A549 (cell line): ENCODE measurements at regions not wholly inside any gene's neighbourhood (a gene's known extent, or its start where the extent isn't known, plus 50 kb on each side); places are given as distances from the start of the nearest gene placed in this dataset.

Experiments
- ATAC-seq, 2 experiments: fragments of 200-7000 bp in 1 of 2; fragments of >200 bp in 1 of 2; cut with Nextera tagmentation in 1 of 2; cut with Tn5 transposase in 1 of 2; 3 replicates each; pipeline versions ENCODE4 v1.8.0 to v1.9.1; 2018 to 2020; ENCODE audit warnings: mild to moderate bottlenecking in 1 of 2, moderate library complexity in 1 of 2
- CTCF ChIA-PET: fragments of 300-600 bp; sonication (Branson Sonifier 250); formaldehyde crosslinking; extraction: SDS; loops from one replicate; lab custom pipeline; 2021; ENCODE audit warnings: antibody characterized with exemption, inconsistent platforms; lab: Yijun Ruan, JAX
- POLR2A ChIA-PET: fragments of 350-600 bp; formaldehyde crosslinking; extraction: SDS; loops from one replicate; lab custom pipeline; 2021; ENCODE audit warnings: antibody characterized with exemption, inconsistent platforms; lab: Yijun Ruan, JAX
- DNase-seq, 2 experiments: peaks; one replicate each; pipeline versions ENCODE4 v3.0.0 to v3.0.0-alpha.2; 2011 to 2016; ENCODE audit warnings: low read depth in 1 of 2, low spot score in 1 of 2
- FAIRE-seq: peaks from 2 replicates; lab custom pipeline; 2011; peaks lifted over from hg19 to GRCh38; lab: Jason Lieb, UNC
- H3K27ac ChIP-seq, 2 experiments: fragments of >200 bp; sonication (Bioruptor Twin); formaldehyde crosslinking; 3 replicates each; pipeline ENCODE4 v1.5.1; 2016 to 2017
- H3K4me1 ChIP-seq: fragments of >200 bp; sonication (Bioruptor Twin); formaldehyde crosslinking; 3 replicates; pipeline ENCODE4 v1.6.1; 2016
- H3K4me2 ChIP-seq: fragments of >200 bp; sonication (Bioruptor Twin); formaldehyde crosslinking; 3 replicates; pipeline ENCODE4 v1.6.1; 2016
- H3K4me3 ChIP-seq: fragments of >200 bp; sonication (Bioruptor Twin); formaldehyde crosslinking; 3 replicates; pipeline ENCODE4 v1.5.1; 2016
- H3K9me3 ChIP-seq: fragments of >200 bp; sonication (Bioruptor Twin); formaldehyde crosslinking; 3 replicates; pipeline ENCODE4 v1.6.1; 2016
- CBX8 ChIP-seq: fragments of 200-600 bp; sonication (generic); IDR thresholded peaks from 2 replicates; pipeline ENCODE4 v1.6.1; 2016
- CEBPB ChIP-seq, 2 experiments: fragments of >200 bp in 1 of 2; sonication (Bioruptor Twin) in 1 of 2; formaldehyde crosslinking in 1 of 2; IDR thresholded peaks; 2 replicates each; pipeline ENCODE4 v1.6.1; 2012 to 2016
- CHD2 ChIP-seq: fragments of 150-350 bp; IDR thresholded peaks from 2 replicates; pipeline ENCODE4 v1.6.1; 2014; ENCODE audit warnings: low read length; ENCODE audit not compliant: partially characterized antibody
- CHD4 ChIP-seq: fragments of 200-600 bp; sonication (generic); IDR thresholded peaks from 2 replicates; pipeline ENCODE4 v1.6.1; 2016; ENCODE audit warnings: antibody characterized with exemption, mild to moderate bottlenecking, borderline replicate concordance
- ESRRA ChIP-seq: fragments of 150-350 bp; IDR thresholded peaks from 2 replicates; pipeline ENCODE4 v1.6.1; 2014; ENCODE audit warnings: mild to moderate bottlenecking, low read length, borderline replicate concordance
- FOSL2 ChIP-seq, 2 experiments: fragments of 450-650 bp in 1 of 2; fragments of >200 bp in 1 of 2; sonication (Bioruptor Twin) in 1 of 2; formaldehyde crosslinking; IDR thresholded peaks; 2 replicates each; pipeline versions ENCODE4 v1.5.0 to v1.6.1; 2016 to 2020; ENCODE audit warnings: mild to moderate bottlenecking in 1 of 2, moderate library complexity in 1 of 2
- HDAC2 ChIP-seq: fragments of 200-600 bp; sonication (generic); IDR thresholded peaks from 2 replicates; pipeline ENCODE4 v1.6.1; 2016
- HEYL ChIP-seq: fragments of 250-450 bp; sonication (Bioruptor Pico); IDR thresholded peaks from 2 replicates; pipeline ENCODE4 v1.8.0; 2021; ENCODE audit warnings: mild to moderate bottlenecking, moderate library complexity
- HMGXB4 ChIP-seq: fragments of 250-450 bp; sonication (Bioruptor Pico); IDR thresholded peaks from 2 replicates; pipeline ENCODE4 v1.5.0; 2021; ENCODE audit warnings: mild to moderate bottlenecking, moderate library complexity, borderline replicate concordance
- HOXB13 ChIP-seq: fragments of 250-450 bp; sonication (Bioruptor Pico); IDR thresholded peaks from 2 replicates; pipeline ENCODE4 v1.5.0; 2020; ENCODE audit warnings: low read depth, mild to moderate bottlenecking, moderate library complexity
- HOXB5 ChIP-seq: fragments of 250-450 bp; sonication (Bioruptor Pico); IDR thresholded peaks from 2 replicates; pipeline ENCODE4 v1.5.0; 2020; ENCODE audit warnings: mild to moderate bottlenecking, moderate library complexity
- JUN ChIP-seq, 2 experiments: fragments of >200 bp; sonication (Bioruptor Twin); formaldehyde crosslinking; IDR thresholded peaks; 2 replicates in 1 of 2; 3 replicates in 1 of 2; pipeline ENCODE4 v1.6.1; 2016 to 2017
- JUNB ChIP-seq: fragments of >200 bp; sonication (Bioruptor Twin); formaldehyde crosslinking; IDR thresholded peaks from 2 replicates; pipeline ENCODE4 v1.6.1; 2016
- KDM1A ChIP-seq: fragments of 200-600 bp; sonication (generic); IDR thresholded peaks from 2 replicates; pipeline ENCODE4 v1.6.1; 2016; ENCODE audit warnings: low read depth, mild to moderate bottlenecking
- MAFK ChIP-seq: fragments of 450-650 bp; IDR thresholded peaks from 2 replicates; pipeline ENCODE4 v1.6.1; 2014; ENCODE audit not compliant: partially characterized antibody
- MAX ChIP-seq: IDR thresholded peaks from 2 replicates; pipeline ENCODE4 v1.6.1; 2012
- MAZ ChIP-seq: fragments of 150-350 bp; IDR thresholded peaks from 2 replicates; pipeline ENCODE4 v1.6.1; 2014; ENCODE audit warnings: antibody characterized with exemption, low read depth, low read length, borderline replicate concordance
- NFE2L2 ChIP-seq: fragments of 150-350 bp; conservative IDR thresholded peaks from 2 replicates; pipeline ENCODE4 v1.6.1; 2014; ENCODE audit warnings: low read length
- NPAS2 ChIP-seq: fragments of 250-450 bp; sonication (Bioruptor Pico); IDR thresholded peaks from 2 replicates; pipeline ENCODE4 v1.8.0; 2022; ENCODE audit warnings: mild to moderate bottlenecking, moderate library complexity, borderline replicate concordance
- PBX3 ChIP-seq: IDR thresholded peaks from 2 replicates; pipeline ENCODE4 v1.6.1; 2012
- POLR2A ChIP-seq: IDR thresholded peaks from 2 replicates; pipeline ENCODE4 v1.6.1; 2012; ENCODE audit warnings: mild to moderate bottlenecking, low read length
- REST ChIP-seq: fragments of 200-600 bp; sonication (generic); IDR thresholded peaks from 2 replicates; pipeline ENCODE4 v1.6.1; 2016; ENCODE audit warnings: antibody characterized with exemption, mild to moderate bottlenecking, moderate library complexity
- SMC3 ChIP-seq: fragments of >200 bp; sonication (Bioruptor Twin); formaldehyde crosslinking; IDR thresholded peaks from 3 replicates; pipeline ENCODE4 v1.6.1; 2018; ENCODE audit warnings: inconsistent platforms
- TFCP2L1 ChIP-seq: fragments of 250-450 bp; sonication (Bioruptor Pico); IDR thresholded peaks from 2 replicates; pipeline ENCODE4 v1.5.0; 2021; ENCODE audit warnings: mild to moderate bottlenecking
- WGBS: methylation state at CpG from one replicate; pipeline ENCODE4 v1.1.6; 2017; ENCODE audit errors: missing lambda C conversion rate; 5-methylcytosine and 5-hydroxymethylcytosine counted together

- ATAC-seq (no peak), FAIRE-seq (no peak), DNase-seq (no peak)
- CTCF ChIA-PET, result no interaction called here
- POLR2A ChIA-PET, result no interaction called here
- WGBS, result 59% methylated on average over 4 of the region's 4 CpGs
- Histone ChIP-seq H3K9me3 (no peaks in the 10 kb centered on the region), H3K4me1 (0 out of 3 replicates have a peak, but pooled peaks cover 3% of the 10 kb centered on the region), H3K4me2 (no peak overlapping the region), H3K27ac (no peak overlapping the region), H3K4me3 (no peak overlapping the region)
- no peak for TF ChIP-seq MAZ
- no peak for TF ChIP-seq HOXB5 (CRISPR knock-in tag)
- no peak for TF ChIP-seq JUN (IDR thresholded peaks at IDR 0.05)
- no peak for TF ChIP-seq FOSL2 (IDR thresholded peaks at IDR 0.05)
- no peak for TF ChIP-seq FOSL2 (CRISPR knock-in tag; IDR thresholded peaks at IDR 0.05)
- TF ChIP-seq POLR2A, result no peak
- TF ChIP-seq HEYL (CRISPR knock-in tag), result no peak
- TF ChIP-seq PBX3, result no peak
- TF ChIP-seq HOXB13, result no peak
- no peak for TF ChIP-seq MAX
- no peak for TF ChIP-seq SMC3
These were observed 286.0 kb downstream of the HLX start for GRCh38 chr1:221164951-221165838.

GRCh38 chr1:221165839-221166500 lies 286.7 kb downstream of the HLX start:
- Histone ChIP-seq H3K27ac (no peak overlapping the region), H3K4me3 (no peak overlapping the region), H3K9me3 (no peaks in the 10 kb centered on the region), H3K4me1 (0 out of 3 replicates have a peak, but pooled peaks cover 3% of the 10 kb centered on the region), H3K4me2 (no peak overlapping the region)
- TF ChIP-seq HOXB13, result no peak
- no peak for TF ChIP-seq CHD2
- TF ChIP-seq HDAC2, result no peak
- no peak for TF ChIP-seq KDM1A
- CTCF ChIA-PET, result no interaction called here
- ATAC-seq, result no peak
- POLR2A ChIA-PET, result no interaction called here
- DNase-seq, result no peak
- FAIRE-seq, result no peak
- WGBS, result 64% methylated on average over 7 of the region's 7 CpGs

GRCh38 chr1:221166559-221167318 lies 287.5 kb downstream of the HLX start:
- FAIRE-seq (no peak), DNase-seq (no peak), ATAC-seq (no peak)
- Histone ChIP-seq H3K9me3 (no peaks in the 10 kb centered on the region), H3K4me1 (0 out of 3 replicates have a peak, but pooled peaks cover 3% of the 10 kb centered on the region), H3K27ac (no peak overlapping the region), H3K4me3 (no peak overlapping the region), H3K4me2 (no peak overlapping the region)
- CTCF ChIA-PET, result interaction anchor here (0.6 to 1.2 kb wide), 2 partner anchors 13 to 199 kb away, joined by 3 read pairs; no protein-coding TSS in a partner anchor
- POLR2A ChIA-PET, result no interaction called here
- WGBS, result 95% methylated on average over 4 of the region's 4 CpGs
- TF ChIP-seq ESRRA, result no peak
- no peak for TF ChIP-seq NFE2L2
- no peak for TF ChIP-seq JUNB
- no peak for TF ChIP-seq NPAS2 (CRISPR knock-in tag)
- TF ChIP-seq HDAC2, result no peak
- no peak for TF ChIP-seq CBX8
- no peak for TF ChIP-seq REST
- TF ChIP-seq CHD4, result no peak
- no peak for TF ChIP-seq CEBPB (IDR thresholded peaks at IDR 0.05)
- TF ChIP-seq PBX3, result no peak
- TF ChIP-seq HMGXB4 (CRISPR knock-in tag), result no peak
- no peak for TF ChIP-seq MAFK
- no peak for TF ChIP-seq TFCP2L1 (CRISPR knock-in tag)
